CD14-positive monocyte (primary cell): ENCODE measurements at regions not wholly inside any gene's neighbourhood (a gene's known extent, or its start where the extent isn't known, plus 50 kb on each side); places are given as distances from the start of the nearest gene placed in this dataset.

Source experiments
- DNase-seq, 3 donors: peaks; one replicate each; pipeline ENCODE4 v3.0.0-alpha.2; 2011 to 2022
- H2AFZ ChIP-seq: 2 replicates; pipeline ENCODE4 v1.6.0; 2012; ENCODE audit warnings: mild to moderate bottlenecking, low read depth, low read length, inconsistent platforms; ENCODE audit not compliant: insufficient read depth, poor library complexity, severe bottlenecking
- H3K27ac ChIP-seq, 2 donors: 1 replicate in 1 of 2; 2 replicates in 1 of 2; pipeline ENCODE4 v1.5.1; 2012 to 2013; ENCODE audit warnings: low read length in 2 of 2, control low read depth in 1 of 2, inconsistent platforms in 1 of 2, low read depth in 1 of 2, mild to moderate bottlenecking in 1 of 2
- H3K27me3 ChIP-seq, 2 donors: one replicate each; pipeline versions ENCODE4 v1.6.0 to v1.6.1; 2011 to 2013; ENCODE audit warnings: low read length in 2 of 2; ENCODE audit not compliant: control insufficient read depth in 2 of 2, insufficient read depth in 2 of 2
- H3K36me3 ChIP-seq, 2 donors: replicated peaks in 1 of 2; 1 replicate in 1 of 2; 2 replicates in 1 of 2; pipeline versions ENCODE4 v1.5.1 to v1.6.1; 2012 to 2013; ENCODE audit warnings: low read length in 2 of 2, control low read depth in 1 of 2, inconsistent platforms in 1 of 2, mild to moderate bottlenecking in 1 of 2; ENCODE audit not compliant: insufficient read depth in 2 of 2, control insufficient read depth in 1 of 2
- H3K4me1 ChIP-seq, 2 donors: 1 replicate in 1 of 2; 2 replicates in 1 of 2; pipeline versions ENCODE4 v1.5.1 to v1.6.1; 2012 to 2013; ENCODE audit warnings: low read length in 2 of 2, control low read depth in 1 of 2, inconsistent platforms in 1 of 2, mild to moderate bottlenecking in 1 of 2, moderate library complexity in 1 of 2; ENCODE audit not compliant: insufficient read depth in 2 of 2, control insufficient read depth in 1 of 2
- H3K4me2 ChIP-seq: replicated peaks from 2 replicates; pipeline ENCODE3; 2012; ENCODE audit warnings: low read length, moderate library complexity, mild to moderate bottlenecking; ENCODE audit not compliant: poor library complexity, severe bottlenecking; ENCODE audit errors: extremely low read depth
- H3K4me3 ChIP-seq, 3 experiments: fragments of 200-600 bp in 1 of 3; sonication (generic) in 1 of 3; replicated peaks in 1 of 3; 1 replicate in 2 of 3; 2 replicates in 1 of 3; pipeline ENCODE4 v1.5.1; 2011 to 2013; ENCODE audit warnings: low read length in 3 of 3, mild to moderate bottlenecking in 3 of 3, control low read depth in 2 of 3, low read depth in 2 of 3, inconsistent platforms in 1 of 3, moderate library complexity in 1 of 3
- H3K79me2 ChIP-seq: 2 replicates; pipeline ENCODE4 v1.6.0; 2012; ENCODE audit warnings: mild to moderate bottlenecking, control low read depth, inconsistent platforms, low read length, moderate library complexity; ENCODE audit not compliant: insufficient read depth
- H3K9ac ChIP-seq: 2 replicates; pipeline ENCODE4 v1.6.0; 2017; ENCODE audit warnings: low read length, mild to moderate bottlenecking; ENCODE audit not compliant: insufficient read depth, poor library complexity, severe bottlenecking
- H3K9me3 ChIP-seq, 2 donors: replicated peaks in 1 of 2; 1 replicate in 1 of 2; 2 replicates in 1 of 2; pipeline versions ENCODE4 v1.5.1 to v1.6.1; 2012 to 2013; ENCODE audit warnings: low read length in 2 of 2, control low read depth in 1 of 2; ENCODE audit not compliant: control insufficient read depth in 1 of 2, insufficient read depth in 1 of 2
- H4K20me1 ChIP-seq: 2 replicates; pipeline ENCODE4 v1.6.0; 2012; ENCODE audit warnings: mild to moderate bottlenecking, low read length, control low read depth, moderate library complexity; ENCODE audit not compliant: insufficient read depth
- H3K27ac Mint-ChIP-seq, 7 donors: one replicate each; pipeline ENCODE4 v1.8.0; 2020; ENCODE audit warnings: mild to moderate bottlenecking in 7 of 7, mixed read lengths in 7 of 7, moderate library complexity in 6 of 7, inconsistent platforms in 2 of 7
- H3K27me3 Mint-ChIP-seq, 3 donors: one replicate each; pipeline ENCODE4 v1.8.0; 2021 to 2022; ENCODE audit warnings: low read depth in 3 of 3, mild to moderate bottlenecking in 3 of 3, mixed read lengths in 3 of 3, moderate library complexity in 3 of 3, inconsistent platforms in 1 of 3
- H3K36me3 Mint-ChIP-seq, 2 donors: one replicate each; pipeline ENCODE4 v1.8.0; 2020; ENCODE audit warnings: mixed read lengths in 2 of 2, inconsistent platforms in 1 of 2, mild to moderate bottlenecking in 1 of 2
- H3K4me1 Mint-ChIP-seq: one replicate; pipeline ENCODE4 v1.8.0; 2020; ENCODE audit warnings: mild to moderate bottlenecking, mixed read lengths
- H3K4me3 Mint-ChIP-seq, 2 donors: one replicate each; pipeline ENCODE4 v1.8.0; 2020; ENCODE audit warnings: mild to moderate bottlenecking in 2 of 2, mixed read lengths in 2 of 2, moderate library complexity in 1 of 2
- H3K9me3 Mint-ChIP-seq, 7 donors: one replicate each; pipeline ENCODE4 v1.8.0; 2020 to 2022; ENCODE audit warnings: mixed read lengths in 7 of 7, mild to moderate bottlenecking in 6 of 7, moderate library complexity in 6 of 7, inconsistent platforms in 2 of 7
- WGBS: methylation state at CpG from one replicate; pipeline ENCODE4 v1.1.5; 2013; ENCODE audit warnings: missing lambda C conversion rate; ENCODE audit not compliant: insufficient coverage; 5-methylcytosine and 5-hydroxymethylcytosine counted together
- intact Hi-C, 2 donors: fragments of 100-400 bp; cut with micrococcal nuclease; formaldehyde crosslinking; loops; one replicate each; pipeline versions ENCODE4 v1.15.0 to v1.15.1; 2023
- TF ChIP-seq, protein P1 (sequence below): fragments of 200-600 bp; IDR thresholded peaks from one replicate; pipeline ENCODE4 v1.8.0; 2022; ENCODE audit warnings: antibody characterized with exemption, mild to moderate bottlenecking

DNA sequence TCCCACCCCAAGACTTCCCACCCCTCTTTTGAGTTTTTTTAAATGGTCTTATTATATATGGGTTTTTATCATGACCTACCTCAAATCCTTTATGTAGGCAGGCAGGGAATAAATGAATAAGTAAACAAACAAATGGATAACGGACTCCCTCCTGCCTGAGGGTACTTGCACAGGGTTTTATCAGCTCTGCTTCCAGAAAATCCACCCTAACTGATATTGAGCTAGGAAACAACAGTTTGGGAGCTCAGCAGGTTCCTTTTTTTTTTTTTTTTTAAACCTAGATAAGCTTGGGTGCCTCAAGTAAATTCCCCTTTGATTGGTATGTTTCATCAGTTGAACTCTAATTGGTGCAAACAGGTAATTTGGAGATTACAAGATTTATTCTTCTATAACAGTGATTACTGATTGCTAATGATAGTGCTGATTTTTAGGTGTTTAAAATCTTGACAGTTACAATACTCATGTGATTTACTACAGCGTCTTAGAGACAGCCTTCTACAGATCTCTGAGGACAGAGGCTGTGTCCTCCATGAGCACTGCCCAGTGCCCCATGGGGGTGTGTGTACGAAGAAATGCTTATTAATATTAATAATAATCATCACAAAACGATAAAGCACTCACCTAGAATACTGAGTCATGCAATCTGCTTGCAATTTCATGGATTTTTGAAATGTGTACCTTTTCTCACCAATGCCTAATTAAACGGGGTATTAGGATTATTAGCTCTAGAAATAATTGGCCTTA is 347.4 kb downstream of the RRAGC start:
- Histone ChIP-seq H3K4me3 (no peak overlapping the region), H3K27me3 (no peaks in the 10 kb centered on the region), H3K4me2 (no peak overlapping the region), H3K79me2 (no peaks in the 10 kb centered on the region), H3K27ac (no peak overlapping the region), H3K4me1 (peaks cover 11 to 13% of the 10 kb centered on the region in 2 donors), H2AFZ (no peak overlapping the region), H3K9me3 (no peaks in the 10 kb centered on the region), H4K20me1 (no peaks in the 10 kb centered on the region), H3K36me3 (no peaks in the 10 kb centered on the region), H3K9ac (no peak overlapping the region)
- Mint-ChIP-seq H3K4me3 (no peak overlapping the region), H3K4me1 (peaks cover 18% of the 10 kb centered on the region), H3K27me3 (peaks cover 5 to 11% (median 9%) of the 10 kb centered on the region in 3 donors), H3K27ac (no peak overlapping the region), H3K36me3 (no peaks in the 10 kb centered on the region), H3K9me3 (no peaks in the 10 kb centered on the region)
- intact Hi-C loops, result no loop called here
- TF ChIP-seq, protein P1, sequence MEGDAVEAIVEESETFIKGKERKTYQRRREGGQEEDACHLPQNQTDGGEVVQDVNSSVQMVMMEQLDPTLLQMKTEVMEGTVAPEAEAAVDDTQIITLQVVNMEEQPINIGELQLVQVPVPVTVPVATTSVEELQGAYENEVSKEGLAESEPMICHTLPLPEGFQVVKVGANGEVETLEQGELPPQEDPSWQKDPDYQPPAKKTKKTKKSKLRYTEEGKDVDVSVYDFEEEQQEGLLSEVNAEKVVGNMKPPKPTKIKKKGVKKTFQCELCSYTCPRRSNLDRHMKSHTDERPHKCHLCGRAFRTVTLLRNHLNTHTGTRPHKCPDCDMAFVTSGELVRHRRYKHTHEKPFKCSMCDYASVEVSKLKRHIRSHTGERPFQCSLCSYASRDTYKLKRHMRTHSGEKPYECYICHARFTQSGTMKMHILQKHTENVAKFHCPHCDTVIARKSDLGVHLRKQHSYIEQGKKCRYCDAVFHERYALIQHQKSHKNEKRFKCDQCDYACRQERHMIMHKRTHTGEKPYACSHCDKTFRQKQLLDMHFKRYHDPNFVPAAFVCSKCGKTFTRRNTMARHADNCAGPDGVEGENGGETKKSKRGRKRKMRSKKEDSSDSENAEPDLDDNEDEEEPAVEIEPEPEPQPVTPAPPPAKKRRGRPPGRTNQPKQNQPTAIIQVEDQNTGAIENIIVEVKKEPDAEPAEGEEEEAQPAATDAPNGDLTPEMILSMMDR, result no peak
- no CpG with 5 or more reads among the region's 5 CpGs for WGBS
- no peak for DNase-seq

DNA sequence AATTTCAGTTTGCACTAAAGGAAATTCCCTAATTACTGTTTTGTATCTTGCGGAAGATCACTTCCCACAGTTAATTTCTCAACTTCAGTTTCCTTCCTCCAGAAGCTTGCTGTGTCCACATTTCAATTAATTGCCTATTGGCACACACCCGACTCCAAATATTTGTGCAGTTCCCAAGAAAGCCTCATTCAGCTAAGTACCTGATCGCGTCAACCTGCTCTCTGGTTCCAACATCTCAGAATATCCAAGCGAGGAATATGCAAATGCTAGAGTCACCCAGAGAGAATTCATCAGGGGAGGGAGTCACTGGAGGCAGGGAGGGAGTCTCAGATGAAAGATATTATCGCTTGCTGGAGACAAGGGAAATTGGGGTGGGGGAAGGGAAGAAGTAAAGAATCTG is 351.3 kb downstream of the RRAGC start:
- Mint-ChIP-seq H3K9me3 (peaks cover 0 to 2% (median 0%) of the 10 kb centered on the region in 7 donors), H3K4me3 (peak overlapping the region; percentile 16 to 84), H3K27me3 (peaks cover 6 to 13% (median 11%) of the 10 kb centered on the region in 3 donors), H3K27ac (peak overlapping the region in 2 of 7 donors; percentile 3 to 6), H3K4me1 (peaks cover 48% of the 10 kb centered on the region), H3K36me3 (no peaks in the 10 kb centered on the region)
- H3K4me1 ChIP-seq, result peaks cover 11 to 13% of the 10 kb centered on the region in 2 donors
- peak overlapping the region in 1 of 3 experiments; percentile 10 for H3K4me3 ChIP-seq
- TF ChIP-seq, protein P1, result no peak
- H3K27ac ChIP-seq, result peak overlapping the region in 1 of 2 donors; percentile 13
- intact Hi-C loops, result no loop called here
- H3K79me2 ChIP-seq, result no peaks in the 10 kb centered on the region
- H2AFZ ChIP-seq, result no peak overlapping the region
- H3K9ac ChIP-seq, result no peak overlapping the region
- H3K36me3 ChIP-seq, result no peaks in the 10 kb centered on the region
- no peaks in the 10 kb centered on the region for H3K27me3 ChIP-seq
- peak in 1 of 3 donors; percentile 23 for DNase-seq
- 13% methylated on average over 3 of the region's 6 CpGs for WGBS
- peak overlapping the region; percentile 45 for H3K4me2 ChIP-seq
- no peaks in the 10 kb centered on the region for H3K9me3 ChIP-seq
- no peaks in the 10 kb centered on the region for H4K20me1 ChIP-seq
